ENCODE measurements at regions not wholly inside any gene's neighbourhood (a gene's known extent, or its start where the extent isn't known, plus 50 kb on each side); places are given as distances from the start of the nearest gene placed in this dataset.

DNA sequence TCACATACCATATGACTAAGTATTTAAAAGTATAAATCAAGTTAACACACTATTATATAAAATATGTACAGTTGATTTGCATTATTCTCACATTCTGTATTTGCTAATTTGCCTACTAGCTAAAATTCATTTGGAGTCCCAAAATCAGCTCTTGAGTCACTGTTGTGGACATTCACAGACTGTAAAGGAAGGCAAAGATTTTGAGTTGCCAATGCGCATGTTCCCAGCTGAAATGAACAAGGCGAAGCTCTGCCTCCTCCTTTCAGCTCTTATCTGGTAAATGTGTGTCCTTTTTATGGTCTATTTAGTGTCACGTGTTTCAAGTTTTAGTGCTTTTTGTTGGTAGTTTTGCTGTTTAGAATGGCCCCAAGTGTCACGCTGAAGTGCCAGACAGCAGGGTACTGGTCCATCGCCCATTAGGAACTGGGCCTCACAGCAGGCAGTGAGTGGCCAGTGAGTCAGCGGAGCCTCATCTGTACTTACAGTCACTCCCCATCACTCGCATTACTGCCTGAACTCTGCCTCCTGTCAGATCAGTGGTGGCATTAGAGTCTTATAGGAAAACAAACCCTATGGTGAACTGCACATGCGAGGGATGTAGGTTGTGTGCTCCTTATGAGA, 87.2 kb upstream of the ADTRP start:
- peak in 1 of 2 donors; percentile 46 for DNase-seq (ENCODE audit: low read depth in 2 of 2)
- no peak overlapping the region for H3K4me3 ChIP-seq (replicated peaks in 1 of 2; ENCODE audit: low read depth in 2 of 2, low read length in 2 of 2)
- TF ChIP-seq, protein P1, sequence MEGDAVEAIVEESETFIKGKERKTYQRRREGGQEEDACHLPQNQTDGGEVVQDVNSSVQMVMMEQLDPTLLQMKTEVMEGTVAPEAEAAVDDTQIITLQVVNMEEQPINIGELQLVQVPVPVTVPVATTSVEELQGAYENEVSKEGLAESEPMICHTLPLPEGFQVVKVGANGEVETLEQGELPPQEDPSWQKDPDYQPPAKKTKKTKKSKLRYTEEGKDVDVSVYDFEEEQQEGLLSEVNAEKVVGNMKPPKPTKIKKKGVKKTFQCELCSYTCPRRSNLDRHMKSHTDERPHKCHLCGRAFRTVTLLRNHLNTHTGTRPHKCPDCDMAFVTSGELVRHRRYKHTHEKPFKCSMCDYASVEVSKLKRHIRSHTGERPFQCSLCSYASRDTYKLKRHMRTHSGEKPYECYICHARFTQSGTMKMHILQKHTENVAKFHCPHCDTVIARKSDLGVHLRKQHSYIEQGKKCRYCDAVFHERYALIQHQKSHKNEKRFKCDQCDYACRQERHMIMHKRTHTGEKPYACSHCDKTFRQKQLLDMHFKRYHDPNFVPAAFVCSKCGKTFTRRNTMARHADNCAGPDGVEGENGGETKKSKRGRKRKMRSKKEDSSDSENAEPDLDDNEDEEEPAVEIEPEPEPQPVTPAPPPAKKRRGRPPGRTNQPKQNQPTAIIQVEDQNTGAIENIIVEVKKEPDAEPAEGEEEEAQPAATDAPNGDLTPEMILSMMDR (IDR thresholded peaks at IDR 0.05; ENCODE audit: low read depth, low read length) = no peak

DNA sequence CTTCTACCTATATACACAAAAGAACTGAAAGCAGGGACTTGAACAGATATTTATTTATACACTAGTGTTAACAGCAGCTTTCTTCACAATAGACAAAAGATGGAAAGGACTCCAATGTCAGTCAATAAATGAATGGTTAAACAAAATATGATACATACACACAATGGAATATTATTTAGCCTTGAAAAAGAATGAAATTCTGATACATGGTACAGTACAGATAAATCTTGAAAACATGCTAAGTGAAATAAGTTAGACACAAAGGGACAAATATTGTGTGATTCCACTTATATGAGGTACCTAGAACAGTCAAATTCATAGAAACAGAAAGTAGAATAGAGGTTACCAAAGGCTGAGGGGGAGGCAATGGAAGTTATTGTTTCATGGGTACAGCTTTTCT, 79.8 kb upstream of the ADTRP start:
- no peak for DNase-seq (ENCODE audit: low read depth in 2 of 2)
- TF ChIP-seq, protein P1 (IDR thresholded peaks at IDR 0.05; ENCODE audit: low read depth, low read length) = no peak
- H3K4me3 ChIP-seq (replicated peaks in 1 of 2; ENCODE audit: low read depth in 2 of 2, low read length in 2 of 2) = no peak overlapping the region

DNA sequence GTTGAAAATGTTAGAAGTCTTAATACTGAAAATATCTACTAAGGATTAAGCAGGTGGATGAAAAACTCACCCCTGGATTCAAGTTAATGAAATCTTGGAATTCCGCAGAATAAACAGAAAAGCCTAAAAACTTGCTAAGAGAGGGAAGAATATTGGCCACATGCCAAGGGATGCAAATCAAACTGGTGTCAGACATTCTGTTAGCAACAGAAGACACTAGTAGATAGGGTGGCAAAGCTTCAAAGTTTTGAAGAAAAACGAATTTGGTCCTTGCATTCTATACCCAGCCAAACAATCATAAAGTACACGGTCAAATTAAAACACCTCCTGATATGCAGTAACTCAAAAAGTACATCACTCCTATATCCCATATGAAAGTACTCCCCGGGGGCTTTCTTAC, 77.1 kb upstream of the ADTRP start:
- DNase-seq (ENCODE audit: low read depth in 2 of 2) = no peak
- TF ChIP-seq, protein P1 (IDR thresholded peaks at IDR 0.05; ENCODE audit: low read depth, low read length) = no peak
- no peak overlapping the region for H3K4me3 ChIP-seq (replicated peaks in 1 of 2; ENCODE audit: low read depth in 2 of 2, low read length in 2 of 2)

DNA sequence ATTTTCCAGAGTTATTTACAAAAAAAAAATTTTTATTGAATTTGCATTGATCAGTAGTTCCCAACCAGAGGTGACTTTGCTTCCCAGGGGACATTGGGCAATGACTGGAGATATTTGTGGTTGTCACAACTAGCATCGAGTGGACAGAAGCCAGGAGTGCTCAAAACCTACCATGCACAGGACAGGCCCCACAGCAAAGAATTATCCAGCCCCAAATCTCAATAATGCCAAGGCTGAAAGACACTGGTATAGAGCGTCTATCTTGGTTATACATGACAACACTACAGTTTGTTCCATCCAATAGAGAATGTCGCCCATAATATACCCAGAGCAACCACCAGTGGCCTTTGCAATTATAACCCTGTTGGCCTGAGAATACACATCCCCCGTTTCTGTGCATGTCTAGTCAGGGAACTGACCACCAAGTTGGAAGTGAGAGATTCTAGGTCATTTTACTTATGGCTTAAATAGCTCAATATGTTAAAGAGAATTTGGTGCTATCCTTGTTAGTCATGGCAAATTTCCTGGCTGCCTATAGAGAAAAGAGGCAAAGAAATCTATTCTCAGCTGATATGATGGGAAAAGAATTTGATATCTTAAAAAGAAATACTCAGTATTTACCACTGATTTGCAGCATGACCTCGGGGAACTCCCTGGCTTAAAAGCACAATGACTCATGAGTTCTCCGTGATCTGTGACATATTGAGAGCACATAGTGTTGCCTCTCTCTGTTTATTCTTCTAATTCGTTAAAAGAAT, 76.0 kb upstream of the ADTRP start:
- DNase-seq (ENCODE audit: low read depth in 2 of 2) = peak; percentile 43 to 68
- no peak overlapping the region for H3K4me3 ChIP-seq (replicated peaks in 1 of 2; ENCODE audit: low read depth in 2 of 2, low read length in 2 of 2)
- TF ChIP-seq, protein P1 (IDR thresholded peaks at IDR 0.05; ENCODE audit: low read depth, low read length) = no peak

DNA sequence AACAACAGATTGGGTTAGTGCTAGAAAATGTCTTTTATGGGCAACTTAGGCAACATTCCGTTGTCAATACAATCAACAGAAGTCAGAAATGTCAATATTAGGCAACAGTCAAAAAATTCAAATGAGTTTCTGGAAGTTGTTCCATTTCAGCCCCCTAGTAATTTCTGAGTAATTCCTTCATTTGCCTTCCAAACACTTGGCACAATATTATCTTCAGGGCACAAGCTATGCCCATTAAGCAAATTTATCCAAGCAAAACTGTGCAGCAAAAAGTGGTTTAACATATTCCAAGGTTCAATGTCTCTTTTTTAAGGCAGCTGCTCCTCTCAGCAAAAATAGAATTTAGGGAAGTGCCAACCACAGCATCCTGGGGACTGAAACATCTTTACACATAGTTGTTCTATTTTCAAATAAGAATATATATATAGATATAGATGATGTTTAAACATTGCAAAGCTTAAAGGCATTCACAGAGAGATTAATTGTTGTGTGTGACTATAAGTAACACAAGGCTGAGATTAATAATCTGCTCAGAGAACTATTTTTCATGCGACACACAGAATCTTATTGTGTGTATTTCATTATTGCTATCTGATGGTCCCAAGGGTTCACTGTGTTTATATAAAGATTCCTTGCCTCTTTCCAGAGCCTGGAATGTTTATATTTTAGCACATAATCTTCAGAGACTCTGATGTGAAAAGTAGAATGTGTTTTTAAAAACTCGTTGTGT, 75.2 kb upstream of the ADTRP start:
- DNase-seq (ENCODE audit: low read depth in 2 of 2) = no peak
- TF ChIP-seq, protein P1 (IDR thresholded peaks at IDR 0.05; ENCODE audit: low read depth, low read length) = no peak
- no peak overlapping the region for H3K4me3 ChIP-seq (replicated peaks in 1 of 2; ENCODE audit: low read depth in 2 of 2, low read length in 2 of 2)

DNA sequence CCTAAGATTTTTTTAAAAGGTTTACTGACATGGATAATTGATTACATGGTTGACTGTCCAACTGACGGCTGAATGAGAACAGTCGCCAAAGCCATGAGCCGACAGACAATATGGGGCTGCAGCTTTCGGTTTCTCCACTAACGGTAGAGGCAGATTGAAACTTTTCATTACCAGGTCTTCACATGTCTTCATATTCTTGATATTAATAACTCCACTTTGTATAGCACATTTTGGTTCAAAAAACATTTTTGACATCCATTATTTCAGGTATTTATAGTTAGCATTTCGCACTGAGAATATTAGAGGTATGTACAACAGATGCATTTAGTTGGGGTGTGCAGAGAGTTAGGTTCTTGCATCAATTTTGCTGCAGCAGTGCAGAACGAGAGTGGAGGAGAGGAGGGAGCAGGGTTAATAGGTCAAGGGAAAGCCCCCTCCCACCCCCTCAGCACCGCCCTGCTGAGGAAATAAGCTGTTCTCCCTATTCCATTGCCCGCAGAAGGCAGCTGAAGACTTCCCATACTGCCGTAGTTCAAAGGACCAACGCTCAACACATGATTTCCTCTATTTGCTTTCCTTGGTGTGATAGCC, 73.6 kb upstream of the ADTRP start:
- H3K4me3 ChIP-seq (replicated peaks in 1 of 2; ENCODE audit: low read depth in 2 of 2, low read length in 2 of 2) = no peak overlapping the region
- no peak for DNase-seq (ENCODE audit: low read depth in 2 of 2)
- TF ChIP-seq, protein P1 (IDR thresholded peaks at IDR 0.05; ENCODE audit: low read depth, low read length) = no peak
